HCT116 (cell line): ENCODE measurements at regions not wholly inside any gene's neighbourhood (a gene's known extent, or its start where the extent isn't known, plus 50 kb on each side); places are given as distances from the start of the nearest gene placed in this dataset.

Experiments
- ATAC-seq: fragments of 200-7000 bp; cut with Tn5 transposase; 2 replicates; pipeline ENCODE4 v1.9.1; 2020; ENCODE audit warnings: mild to moderate bottlenecking, moderate library complexity
- BruUV-seq: library from RNA; stranded (reverse); fragments of 400-500 nt; replicated peaks from 2 replicates; lab custom pipeline; 2021; lab: Mats Ljungman, UMichigan
- CTCF ChIA-PET: fragments of 300-600 bp; sonication (Branson Sonifier 250); formaldehyde crosslinking; loops from one replicate; lab custom pipeline; 2021; ENCODE audit warnings: antibody characterized with exemption; lab: Charles Lee
- POLR2A ChIA-PET: fragments of 300-600, 350-600 bp; sonication (Branson Sonifier 250); formaldehyde crosslinking; loops from one replicate; lab custom pipeline; 2021; ENCODE audit warnings: antibody characterized with exemption; lab: Charles Lee
- RAD21 ChIA-PET, 2 experiments: fragments of 300-600 bp; sonication (Branson Sonifier 250); formaldehyde crosslinking; loops; one replicate each; lab custom pipeline; 2023; ENCODE audit warnings: low total read pairs in 2 of 2; ENCODE audit not compliant: uncharacterized antibody in 2 of 2, unreplicated experiment in 2 of 2, low non-redundant PET in 1 of 2; lab: Charles Lee
- DNase-seq: peaks from one replicate; pipeline ENCODE4 v3.0.0-alpha.2; 2010; ENCODE audit warnings: low read depth, low spot score
- H2AFZ ChIP-seq: fragments of 200-600 bp; shearing (Covaris generic), sonication (generic); 2 replicates; pipeline ENCODE4 v1.6.1; 2017; ENCODE audit warnings: low read depth, mixed run types, mixed read lengths, antibody characterized with exemption, low read length; ENCODE audit not compliant: poor library complexity, severe bottlenecking
- H3K27ac ChIP-seq: 2 replicates; pipeline ENCODE4 v1.5.1; 2012; ENCODE audit warnings: low read depth, low read length
- H3K27me3 ChIP-seq: fragments of 200-600 bp; sonication (generic); 2 replicates; pipeline ENCODE4 v1.6.1; 2016; ENCODE audit warnings: mixed run types, low read length, mixed read lengths; ENCODE audit not compliant: insufficient read depth
- H3K36me3 ChIP-seq, 2 experiments: fragments of 200-500 bp in 1 of 2; fragments of 200-600 bp in 1 of 2; sonication (Bioruptor generic) in 1 of 2; sonication (generic) in 1 of 2; 2 replicates each; pipeline versions ENCODE4 v1.5.1 to v1.6.1; 2014 to 2016; ENCODE audit warnings: low read length in 2 of 2, inconsistent platforms in 1 of 2, mixed read lengths in 1 of 2, mixed run types in 1 of 2; ENCODE audit not compliant: insufficient read depth in 2 of 2, control insufficient read depth in 1 of 2
- H3K4me1 ChIP-seq, 2 experiments: fragments of 200-600 bp in 1 of 2; sonication (generic) in 1 of 2; 2 replicates each; pipeline versions ENCODE4 v1.5.1 to v1.6.1; 2012 to 2017; ENCODE audit warnings: low read length in 2 of 2, inconsistent platforms in 1 of 2, mild to moderate bottlenecking in 1 of 2, mixed read lengths in 1 of 2, mixed run types in 1 of 2, moderate library complexity in 1 of 2; ENCODE audit not compliant: insufficient read depth in 2 of 2, control insufficient read depth in 1 of 2
- H3K4me2 ChIP-seq: fragments of 200-600 bp; sonication (generic); 2 replicates; pipeline ENCODE4 v1.6.1; 2017; ENCODE audit warnings: mixed run types, low read length, mixed read lengths
- H3K4me3 ChIP-seq, 2 experiments: fragments of 200-600 bp in 1 of 2; sonication (generic) in 1 of 2; replicated peaks in 1 of 2; 2 replicates each; pipeline ENCODE4 v1.5.1; 2011 to 2016; ENCODE audit warnings: low read length in 2 of 2, control low read depth in 1 of 2, low read depth in 1 of 2, mild to moderate bottlenecking in 1 of 2, mixed read lengths in 1 of 2, mixed run types in 1 of 2
- H3K79me2 ChIP-seq: fragments of 200-600 bp; sonication (generic); 2 replicates; pipeline ENCODE4 v1.6.1; 2017; ENCODE audit warnings: mild to moderate bottlenecking, mixed run types, low read length, moderate library complexity, mixed read lengths; ENCODE audit not compliant: insufficient read depth
- H3K9ac ChIP-seq: fragments of 200-600 bp; sonication (generic); 2 replicates; pipeline ENCODE4 v1.6.1; 2016; ENCODE audit warnings: low read length, mixed read lengths
- H3K9me2 ChIP-seq: fragments of 200-600 bp; sonication (generic), shearing (Covaris generic); 2 replicates; pipeline ENCODE4 v1.6.1; 2017; ENCODE audit warnings: mixed run types, mild to moderate bottlenecking, moderate library complexity; ENCODE audit not compliant: insufficient read depth
- H3K9me3 ChIP-seq, 2 experiments: fragments of 200-500 bp in 1 of 2; fragments of 200-600 bp in 1 of 2; sonication (Bioruptor generic) in 1 of 2; sonication (generic) in 1 of 2; 2 replicates each; pipeline ENCODE4 v1.6.1; 2014 to 2017; ENCODE audit warnings: low read length in 2 of 2, mixed read lengths in 2 of 2, inconsistent platforms in 1 of 2, low read depth in 1 of 2, mild to moderate bottlenecking in 1 of 2, mixed run types in 1 of 2, moderate library complexity in 1 of 2; ENCODE audit not compliant: control insufficient read depth in 1 of 2, insufficient read depth in 1 of 2
- H4K20me1 ChIP-seq: fragments of 200-600 bp; sonication (generic), shearing (Covaris generic); 2 replicates; pipeline ENCODE4 v1.6.1; 2017; ENCODE audit warnings: mixed run types, mild to moderate bottlenecking, moderate library complexity; ENCODE audit not compliant: insufficient read depth
- ATF3 ChIP-seq: IDR thresholded peaks from 2 replicates; pipeline ENCODE4 v1.6.1; 2012
- CBX3 ChIP-seq: IDR thresholded peaks from 2 replicates; pipeline ENCODE4 v1.6.1; 2012; ENCODE audit warnings: low read depth
- CEBPB ChIP-seq: IDR thresholded peaks from 2 replicates; pipeline ENCODE4 v1.6.1; 2012; ENCODE audit warnings: low read depth
- EGR1 ChIP-seq: IDR thresholded peaks from 2 replicates; pipeline ENCODE4 v1.6.1; 2012; ENCODE audit warnings: low read depth
- ELF1 ChIP-seq: IDR thresholded peaks from 2 replicates; pipeline ENCODE4 v1.6.1; 2012; ENCODE audit warnings: low read depth, borderline replicate concordance
- EZH2 ChIP-seq: fragments of 200-600 bp; sonication (generic); IDR thresholded peaks from 2 replicates; pipeline ENCODE4 v1.6.1; 2017; ENCODE audit warnings: antibody characterized with exemption, mixed run types
- EZH2phosphoT487 ChIP-seq: fragments of 200-600 bp; IDR thresholded peaks from 2 replicates; pipeline ENCODE4 v1.6.1; 2018; ENCODE audit warnings: antibody characterized with exemption, borderline replicate concordance
- FOSL1 ChIP-seq: IDR thresholded peaks from 2 replicates; pipeline ENCODE4 v1.6.1; 2012; ENCODE audit warnings: low read depth
- JUND ChIP-seq: IDR thresholded peaks from 2 replicates; pipeline ENCODE4 v1.6.1; 2012
- MAX ChIP-seq: IDR thresholded peaks from 2 replicates; pipeline ENCODE4 v1.6.1; 2012
- POLR2A ChIP-seq: IDR thresholded peaks from 2 replicates; pipeline ENCODE4 v1.7.0; 2011; ENCODE audit warnings: borderline replicate concordance; ENCODE audit not compliant: insufficient read depth, insufficient read length; ENCODE audit errors: extremely low read depth
- POLR2AphosphoS5 ChIP-seq: IDR thresholded peaks from 2 replicates; pipeline ENCODE4 v1.6.1; 2011; ENCODE audit warnings: mild to moderate bottlenecking, low read depth, low read length, moderate library complexity
- RAD21 ChIP-seq: IDR thresholded peaks from 2 replicates; pipeline ENCODE4 v1.6.1; 2012; ENCODE audit warnings: low read depth, mild to moderate bottlenecking
- SIN3A ChIP-seq: IDR thresholded peaks from 2 replicates; pipeline ENCODE4 v1.6.1; 2012; ENCODE audit warnings: low read depth
- SRF ChIP-seq: IDR thresholded peaks from 2 replicates; pipeline ENCODE4 v1.6.1; 2012; ENCODE audit warnings: low read depth
- TCF7L2 ChIP-seq: IDR thresholded peaks from 2 replicates; pipeline ENCODE4 v1.7.0; 2011; ENCODE audit warnings: borderline replicate concordance, inconsistent platforms; ENCODE audit not compliant: insufficient read depth, insufficient read length; ENCODE audit errors: extremely low read depth
- ZNF274 ChIP-seq: fragments of 200-500 bp; sonication (Bioruptor generic); IDR thresholded peaks from 2 replicates; pipeline ENCODE4 v1.6.1; 2014; ENCODE audit warnings: mild to moderate bottlenecking, low read depth, low read length, inconsistent platforms
- intact Hi-C: fragments of 100-400 bp; cut with micrococcal nuclease; formaldehyde crosslinking; loops from 2 replicates; pipeline ENCODE4 v1.10.0; 2022

GRCh38 chr3:80754969-80755368, 987.2 kb upstream of the ROBO1 start:
- Histone ChIP-seq H3K9me2 (no peaks in the 10 kb centered on the region), H3K4me1 (no peaks in the 10 kb centered on the region), H4K20me1 (no peaks in the 10 kb centered on the region), H3K9ac (no peak overlapping the region), H3K4me3 (no peak overlapping the region), H2AFZ (no peak overlapping the region), H3K9me3 (peaks cover 14 to 25% of the 10 kb centered on the region in 2 experiments; a peak in 2 of 4 replicates), H3K4me2 (no peak overlapping the region), H3K79me2 (no peaks in the 10 kb centered on the region), H3K27ac (no peak overlapping the region), H3K27me3 (no peaks in the 10 kb centered on the region), H3K36me3 (no peaks in the 10 kb centered on the region)
- POLR2A ChIA-PET: no interaction called here
- RAD21 ChIA-PET: no interaction called here
- CTCF ChIA-PET: no interaction called here
- DNase-seq: no peak
- intact Hi-C loops: no loop called here
- TF ChIP-seq MAX (no peak), ELF1 (no peak), ZNF274 (no peak), TCF7L2 (no peak), POLR2AphosphoS5 (no peak), FOSL1 (no peak), SRF (no peak), RAD21 (no peak), EZH2 (no peak), EZH2phosphoT487 (no peak), POLR2A (no peak), JUND (no peak), SIN3A (no peak)
- no peak for ATAC-seq
- BruUV-seq: no TSS peak

- ATAC-seq (no peak), DNase-seq (no peak)
- H3K4me1 ChIP-seq: no peaks in the 10 kb centered on the region
- H2AFZ ChIP-seq: no peak overlapping the region
- no peaks in the 10 kb centered on the region for H3K79me2 ChIP-seq
- H3K4me2 ChIP-seq: no peak overlapping the region
- H3K9me2 ChIP-seq: no peaks in the 10 kb centered on the region
- no peak overlapping the region for H3K27ac ChIP-seq
- no peaks in the 10 kb centered on the region for H3K36me3 ChIP-seq
- no TSS peak for BruUV-seq
- H3K4me3 ChIP-seq: no peak overlapping the region
- H3K27me3 ChIP-seq: no peaks in the 10 kb centered on the region
- RAD21 ChIA-PET: no interaction called here
- peaks cover 14 to 29% of the 10 kb centered on the region in 2 experiments; a peak in 2 of 4 replicates for H3K9me3 ChIP-seq
- TF ChIP-seq JUND (no peak), SIN3A (no peak), RAD21 (no peak), POLR2AphosphoS5 (no peak), CBX3 (no peak), SRF (no peak), ATF3 (no peak), POLR2A (no peak), TCF7L2 (no peak), ZNF274 (no peak), ELF1 (no peak), MAX (no peak), CEBPB (no peak), EGR1 (no peak)
- CTCF ChIA-PET: no interaction called here
- H4K20me1 ChIP-seq: no peaks in the 10 kb centered on the region
- H3K9ac ChIP-seq: no peak overlapping the region
- intact Hi-C loops: no loop called here
- POLR2A ChIA-PET: no interaction called here
Observed at GRCh38 chr3:80753021-80753420, 985.2 kb upstream of the ROBO1 start.
